COLO829 (cell line): ENCODE measurements at regions not wholly inside any gene's neighbourhood (a gene's known extent, or its start where the extent isn't known, plus 50 kb on each side); places are given as distances from the start of the nearest gene placed in this dataset.
"Not testable (repeated sequence)": the region's sequence is repeated elsewhere in the genome, so short reads cannot be mapped to it uniquely, and the experiment has no call there.

Source experiments
- DNase-seq: peaks from one replicate; pipeline ENCODE4 v3.0.0; 2012; ENCODE audit warnings: low spot score

DNA sequence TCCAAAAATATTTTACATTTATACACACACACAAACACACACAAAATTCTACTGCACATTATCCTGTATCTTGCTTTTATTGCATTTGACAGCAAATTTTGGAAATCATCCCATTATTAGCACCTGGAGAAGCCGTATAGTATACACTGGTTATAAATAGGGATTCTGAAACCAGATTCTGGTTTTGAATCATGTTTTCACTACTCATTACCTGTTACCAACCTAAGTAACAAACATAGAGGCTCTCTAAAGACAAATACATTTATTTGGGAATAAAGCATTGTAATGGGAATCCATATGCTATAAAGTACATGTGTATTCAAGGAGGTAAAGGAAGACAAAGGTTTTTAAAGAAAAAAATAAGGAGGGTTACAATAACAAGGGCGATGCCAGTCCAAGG lies 106.8 kb downstream of the OR2B2 start:
- DNase-seq = no peak

DNA sequence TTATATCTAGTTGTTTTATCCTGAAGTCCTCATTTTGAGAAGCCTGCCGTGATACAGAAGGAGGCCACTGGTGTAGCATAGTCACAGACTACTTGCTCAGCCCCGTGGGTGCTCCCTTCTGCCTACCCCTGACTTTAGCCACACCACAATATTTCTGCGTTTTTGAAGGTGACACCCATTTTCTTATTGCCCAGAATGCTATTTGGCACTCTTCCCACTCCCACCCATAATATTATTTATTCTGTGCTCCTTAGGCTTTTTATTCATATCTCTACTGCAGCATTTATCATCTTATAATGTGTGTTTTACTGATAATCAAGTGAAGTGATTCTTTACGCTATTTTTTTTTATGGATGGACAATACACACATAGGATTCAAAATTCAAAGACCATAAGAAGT lies 107.3 kb downstream of the OR2B2 start:
- no peak for DNase-seq

DNA sequence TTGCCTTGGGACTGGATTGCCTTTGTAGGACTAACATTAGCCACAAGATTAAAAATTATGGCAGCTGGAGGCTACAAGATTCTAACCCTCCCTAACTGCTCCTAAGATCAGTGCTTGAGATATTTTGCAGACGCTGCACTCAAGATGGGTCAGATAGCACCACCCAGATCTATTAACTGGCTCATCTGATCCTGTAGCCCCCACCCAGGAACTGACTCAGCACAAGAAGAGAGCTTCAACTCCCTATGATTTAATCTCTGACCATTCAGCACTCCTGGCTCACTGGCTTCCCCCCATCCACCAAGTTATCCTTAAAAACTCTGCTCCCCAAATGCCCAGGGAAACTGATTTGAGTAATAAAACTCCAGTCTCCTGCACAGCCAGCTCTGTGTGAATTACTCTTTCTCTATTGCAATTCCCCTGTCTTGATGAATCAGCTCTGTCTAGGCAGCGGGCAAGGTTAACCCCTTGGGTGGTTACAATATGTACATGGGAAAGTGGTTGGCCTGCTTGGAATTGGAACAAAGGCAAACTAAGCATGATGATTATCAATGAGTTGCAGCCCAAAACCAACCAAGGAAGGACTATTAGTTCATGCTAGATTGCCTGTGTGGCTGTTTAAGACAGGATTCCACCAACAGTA lies 111.3 kb downstream of the OR2B2 start:
- DNase-seq = no peak

DNA sequence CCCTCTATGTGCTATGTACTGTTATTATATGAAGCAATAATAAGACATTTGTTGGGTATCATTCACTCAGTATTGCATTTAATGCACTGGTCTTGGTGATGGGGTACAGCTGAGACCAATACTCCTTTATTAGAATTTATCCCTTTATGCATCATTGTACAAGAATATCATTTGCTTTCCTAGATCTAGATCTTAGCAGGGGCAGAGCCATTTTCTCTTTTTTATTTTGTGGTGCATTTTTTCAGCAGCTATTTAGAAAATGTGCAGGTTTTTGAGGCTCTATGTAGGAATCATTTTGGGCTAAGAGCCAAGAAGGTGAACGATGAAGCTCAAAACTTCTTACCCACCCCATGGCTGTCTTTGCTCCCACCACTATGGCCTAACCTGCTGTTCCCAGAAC lies 114.2 kb downstream of the OR2B2 start:
- DNase-seq = no peak

DNA sequence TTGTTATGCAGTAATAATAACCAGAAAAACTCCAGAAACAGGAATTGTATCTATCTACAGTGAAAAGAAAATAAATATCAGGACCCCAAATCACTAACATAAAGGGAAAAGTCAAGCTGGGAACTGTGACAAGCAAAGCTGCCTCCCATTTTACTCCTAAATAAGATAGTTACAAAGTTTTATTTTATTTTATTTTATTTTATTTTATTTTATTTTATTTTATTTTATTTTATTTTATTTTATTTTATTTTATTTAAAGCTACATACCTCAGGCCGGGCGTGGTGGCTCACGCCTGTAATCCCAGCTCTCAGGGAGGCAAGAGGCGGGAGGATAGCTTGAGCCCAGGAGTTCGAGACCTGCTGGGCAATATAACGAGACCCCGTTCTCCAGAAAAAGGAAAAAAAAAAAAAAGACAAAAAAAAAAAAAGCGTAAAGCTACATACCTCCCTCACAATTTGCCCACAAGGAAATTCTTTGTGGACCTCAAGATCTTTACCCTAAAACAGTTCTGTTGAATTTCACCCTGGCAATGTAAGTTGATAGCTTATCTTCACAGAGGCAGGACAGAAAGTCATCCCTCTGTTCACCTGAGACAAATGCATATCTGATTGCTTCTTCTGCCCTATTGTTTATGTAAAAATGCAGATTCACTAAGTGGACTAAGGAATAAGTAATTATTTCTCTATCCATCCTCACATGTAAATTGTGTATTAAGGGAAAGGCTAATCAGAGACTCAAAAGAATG lies 115.3 kb downstream of the OR2B2 start:
- not testable (repeated sequence) for DNase-seq

DNA sequence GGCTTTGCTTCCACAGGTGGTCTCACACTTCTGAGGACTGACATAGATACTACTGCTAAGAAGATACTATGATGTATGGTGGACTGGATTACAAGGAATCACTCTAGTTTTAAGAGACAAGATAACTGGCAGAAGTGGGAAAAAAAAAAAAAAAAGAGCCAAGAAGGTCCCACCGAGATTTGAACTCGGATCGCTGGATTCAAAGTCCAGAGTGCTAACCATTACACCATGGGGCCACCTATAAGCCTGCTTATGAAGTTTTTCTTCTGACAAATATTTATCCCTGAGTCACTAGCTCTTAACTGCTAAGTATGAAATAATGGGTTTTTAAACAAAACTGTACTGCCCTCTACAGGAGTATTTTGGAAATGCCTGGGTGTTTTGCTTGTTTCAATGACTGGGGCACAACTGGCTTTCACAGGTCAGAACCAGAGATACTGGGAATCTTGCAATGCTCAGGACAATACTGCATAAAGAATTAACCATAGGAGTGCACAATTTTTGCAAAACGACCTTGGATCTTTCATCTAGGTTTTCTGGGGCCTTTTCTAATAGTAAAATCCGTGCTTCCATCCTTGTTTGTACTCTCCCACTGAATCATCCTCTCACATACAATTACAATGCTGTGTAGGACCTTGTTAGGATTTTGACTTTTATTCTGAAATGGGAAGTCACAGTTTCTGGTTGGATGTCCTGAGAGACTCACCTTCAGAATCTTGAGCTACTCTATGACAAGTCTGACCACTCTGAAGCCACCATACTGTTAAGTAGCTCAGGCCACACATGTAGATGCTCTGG lies 116.3 kb downstream of the OR2B2 start:
- peak; percentile 94 for DNase-seq

DNA sequence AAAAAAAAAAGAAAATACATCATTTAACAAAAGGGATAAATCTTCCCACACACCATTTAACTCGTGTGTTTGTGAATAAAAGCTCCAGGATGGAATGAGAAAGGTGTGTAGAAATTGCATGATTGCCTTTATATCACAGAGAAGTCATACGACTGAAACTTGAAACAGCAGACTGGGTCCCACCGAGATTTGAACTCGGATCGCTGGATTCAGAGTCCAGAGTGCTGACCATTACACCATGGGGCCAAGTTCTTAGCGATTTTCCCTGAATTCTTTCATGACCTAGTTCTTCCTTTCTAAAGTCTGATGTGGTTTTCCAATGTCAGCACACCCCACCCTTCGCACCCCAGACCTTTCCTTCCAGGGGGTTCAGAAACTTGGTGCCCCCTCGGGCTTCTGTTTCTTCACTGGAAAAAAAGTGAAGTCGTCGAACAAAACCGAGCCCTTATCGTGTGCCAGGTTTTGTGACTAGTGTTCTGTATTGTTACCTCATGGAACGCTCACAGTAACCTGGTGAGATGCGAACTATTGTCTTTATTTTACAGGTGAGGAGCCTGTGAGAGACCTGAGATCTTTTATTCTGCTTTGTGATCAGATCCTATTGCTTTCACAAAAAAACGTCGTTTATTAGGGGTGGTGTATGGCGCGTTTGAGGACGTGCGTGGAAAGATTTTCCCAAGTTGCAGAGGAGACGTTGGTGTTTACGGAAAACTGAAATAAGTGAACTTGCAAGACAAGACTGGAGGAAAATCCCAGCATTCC lies 120.8 kb downstream of the OR2B2 start:
- peak; percentile 88 for DNase-seq

DNA sequence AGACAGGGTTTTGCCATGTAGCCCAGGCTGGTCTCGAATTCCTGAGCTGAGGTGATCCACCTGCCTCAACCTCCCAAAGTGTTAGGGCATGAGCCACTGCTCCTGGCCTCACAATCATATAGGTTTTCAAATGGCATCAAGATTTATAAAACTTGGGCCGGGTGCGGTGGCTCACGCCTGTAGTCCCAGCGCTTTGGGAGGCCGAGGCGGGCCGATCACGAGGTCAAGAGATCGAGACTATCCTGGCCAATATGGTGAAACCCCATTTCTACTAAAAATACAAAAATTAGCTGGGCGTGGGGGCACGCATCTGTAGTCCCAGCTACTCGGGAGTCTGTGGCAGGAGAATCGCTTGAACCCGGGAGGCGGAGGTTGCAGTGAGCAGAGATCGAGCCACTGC lies 123.8 kb downstream of the OR2B2 start:
- not testable (repeated sequence) for DNase-seq

DNA sequence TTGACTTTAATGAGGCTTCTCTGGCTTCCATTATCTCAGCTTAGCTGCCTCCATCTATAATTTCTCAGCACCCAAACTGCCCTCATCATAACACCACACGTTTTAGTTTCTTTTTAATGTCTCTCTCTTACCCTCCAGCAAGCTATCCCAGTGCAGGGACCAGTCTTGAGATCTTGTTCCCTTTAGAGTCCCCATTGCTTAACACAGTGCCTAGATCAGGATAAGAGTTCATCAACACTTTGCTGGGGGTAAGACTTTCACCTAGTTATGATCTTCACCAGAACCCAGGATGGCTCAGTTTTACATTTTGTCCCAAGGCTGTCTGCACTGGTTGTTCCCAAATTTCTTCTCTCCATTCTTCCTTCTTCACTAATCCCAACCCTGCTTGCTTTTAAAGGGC lies 126.1 kb downstream of the OR2B2 start:
- DNase-seq = no peak

DNA sequence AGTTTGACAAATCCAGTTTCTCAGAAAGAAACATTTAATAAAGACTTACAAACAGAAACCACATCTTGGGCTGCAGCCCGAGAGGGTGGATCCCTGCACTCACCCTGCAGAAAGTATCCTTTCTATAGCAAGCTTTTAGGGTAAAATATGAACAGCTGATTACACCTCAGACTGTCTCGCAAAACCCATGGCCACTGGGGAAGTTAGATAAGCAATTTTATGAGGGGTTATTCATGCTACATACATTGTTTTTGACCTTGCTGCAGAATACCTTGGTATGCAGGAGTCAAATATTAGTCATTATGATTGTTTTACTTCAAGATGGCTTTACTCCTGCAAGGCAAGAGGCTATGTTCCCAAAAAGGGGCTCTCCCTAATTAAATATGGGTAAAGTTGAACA lies 126.9 kb downstream of the OR2B2 start:
- DNase-seq = no peak

DNA sequence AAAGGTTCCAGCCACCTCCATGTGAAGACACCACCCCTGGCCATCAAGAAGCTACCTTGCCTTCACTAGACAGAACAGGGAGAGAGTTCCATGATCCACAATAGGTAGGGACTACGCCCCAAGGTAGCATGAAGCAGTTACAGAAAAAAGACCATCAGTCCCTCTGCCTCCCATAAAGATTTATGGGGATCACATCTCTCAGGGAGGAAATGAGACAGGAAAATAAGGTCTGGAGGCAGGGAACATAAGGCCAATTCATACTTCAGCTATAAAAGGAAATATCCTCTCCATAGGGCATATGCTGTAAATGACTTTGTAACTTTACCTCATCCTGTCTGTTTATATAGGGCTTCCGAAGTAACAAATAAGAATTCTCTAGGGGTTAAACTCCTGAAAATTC lies 129.4 kb downstream of the OR2B2 start:
- DNase-seq = no peak

DNA sequence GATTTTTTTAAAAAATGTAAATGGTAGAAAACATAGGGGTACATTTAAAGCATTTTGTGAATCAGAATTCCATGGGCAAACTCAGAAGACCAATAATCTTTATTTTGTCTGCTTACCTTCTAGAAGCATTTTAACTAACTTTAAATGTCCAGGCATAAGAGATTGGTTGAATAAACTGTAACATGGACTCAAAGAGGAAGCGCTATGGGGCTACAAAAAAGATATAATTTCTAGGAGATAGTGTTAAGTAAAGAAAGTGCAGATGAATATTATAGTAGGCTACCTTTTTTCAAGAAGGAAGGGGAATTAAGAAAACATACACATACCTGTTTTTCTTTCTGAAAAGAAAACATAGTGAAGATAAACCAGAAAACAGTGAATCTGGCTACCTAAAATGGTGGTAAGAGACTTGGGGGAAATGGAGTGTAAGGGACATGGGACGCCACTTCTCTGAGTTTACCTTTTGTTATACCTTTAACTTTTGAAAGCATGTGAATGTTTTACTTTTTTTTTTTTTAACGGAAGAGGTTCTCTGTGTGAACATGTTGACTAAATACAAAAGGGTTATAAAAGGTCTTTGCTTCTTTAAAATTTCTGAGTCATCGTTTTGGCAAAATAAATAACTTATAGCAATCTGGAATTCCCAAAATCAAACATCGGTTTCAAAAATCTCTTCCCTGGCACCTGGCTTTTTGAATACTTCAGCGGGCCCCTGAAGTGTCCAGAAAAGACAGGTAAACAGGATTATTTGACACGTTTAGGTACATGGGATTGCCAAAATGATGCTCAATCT lies 133.4 kb downstream of the OR2B2 start:
- no peak for DNase-seq

DNA sequence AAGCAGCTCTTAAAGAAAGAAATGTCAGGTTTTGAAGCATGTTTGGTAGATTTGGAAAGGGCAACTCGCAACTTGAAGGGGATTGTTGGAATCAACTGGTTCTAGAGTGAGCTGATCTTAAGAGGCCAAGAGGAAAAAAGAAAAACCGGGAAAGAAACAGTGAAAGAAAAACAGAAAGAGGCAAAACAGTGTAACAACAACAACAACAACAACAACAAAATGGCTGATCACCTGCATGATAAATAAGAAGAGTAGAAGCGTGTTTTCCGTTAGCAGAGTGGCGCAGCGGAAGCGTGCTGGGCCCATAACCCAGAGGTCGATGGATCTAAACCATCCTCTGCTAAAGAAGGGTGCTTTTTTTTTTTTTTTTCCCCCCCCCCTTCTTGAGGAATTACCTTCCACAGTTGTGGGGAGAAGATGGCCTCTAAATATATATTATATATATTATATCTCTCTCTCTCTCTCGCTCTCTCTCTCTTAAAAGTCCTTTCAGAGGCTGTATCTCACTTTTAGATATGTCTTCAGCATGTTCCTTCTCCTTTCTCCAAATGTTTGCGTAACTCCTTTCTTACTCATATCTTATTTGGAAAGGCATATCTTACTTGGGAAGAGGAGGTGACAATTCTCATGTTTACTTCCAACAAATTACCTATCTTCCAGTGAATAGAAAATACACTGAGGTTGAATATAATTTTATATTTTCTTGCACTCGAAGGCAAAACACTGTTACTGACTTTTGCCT lies 134.4 kb downstream of the OR2B2 start:
- no peak for DNase-seq

DNA sequence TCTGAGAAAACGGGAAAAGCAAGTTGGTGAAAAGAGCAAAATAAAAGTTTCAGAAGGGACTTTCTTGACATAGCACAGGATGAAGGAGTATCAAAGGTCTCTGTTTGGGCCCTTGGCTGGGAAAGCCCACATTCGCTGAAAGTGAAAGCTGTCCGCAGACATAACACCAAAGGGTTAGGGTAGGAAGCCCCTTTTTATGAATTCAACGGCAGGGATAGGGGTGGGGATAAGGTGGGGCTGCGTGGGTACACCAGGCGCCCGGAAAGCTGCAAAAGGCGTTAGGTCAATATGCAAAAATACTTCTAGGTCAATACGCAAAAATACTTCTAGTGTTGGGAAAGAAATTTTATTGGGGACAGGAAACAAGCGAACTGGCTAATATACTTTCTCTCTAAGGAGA lies 135.1 kb downstream of the OR2B2 start:
- DNase-seq = no peak

DNA sequence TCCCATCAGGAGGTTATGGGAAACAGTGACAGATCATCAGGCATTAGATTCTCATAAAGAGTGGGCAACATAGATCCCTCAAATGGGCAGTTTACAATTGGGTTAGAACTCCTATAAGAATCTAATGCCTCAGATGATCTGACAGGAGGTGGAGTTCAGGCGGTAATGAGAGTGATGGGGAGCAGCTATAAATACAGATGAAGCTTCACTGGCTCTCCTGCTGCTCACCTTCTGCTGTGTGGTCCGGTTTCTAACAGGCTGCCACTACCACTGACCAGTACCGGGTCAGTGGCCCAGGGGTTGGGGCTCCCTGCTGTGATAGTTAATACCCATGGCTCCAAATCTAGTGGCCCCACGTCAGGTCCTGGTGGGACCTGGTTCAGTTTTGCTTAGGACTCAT lies 135.7 kb downstream of the OR2B2 start:
- DNase-seq = no peak

DNA sequence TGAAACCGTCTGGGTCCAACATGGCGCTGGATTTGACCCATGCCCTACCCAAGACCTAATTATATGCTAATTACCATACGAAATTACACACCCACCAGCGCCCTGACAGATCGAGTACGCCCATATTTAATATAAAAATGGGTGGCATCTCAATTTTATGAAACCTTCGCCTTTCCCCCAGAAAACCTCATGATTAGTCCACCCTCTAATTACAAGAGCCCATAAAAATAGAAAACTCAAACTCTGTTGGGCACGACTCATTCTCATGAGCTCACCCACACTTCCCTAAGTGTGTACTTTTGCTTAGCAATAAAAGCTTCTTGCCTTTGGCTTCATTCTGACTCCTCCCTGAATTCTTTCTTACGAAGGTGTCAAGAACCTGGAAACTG lies 136.4 kb downstream of the OR2B2 start:
- DNase-seq = no peak

DNA sequence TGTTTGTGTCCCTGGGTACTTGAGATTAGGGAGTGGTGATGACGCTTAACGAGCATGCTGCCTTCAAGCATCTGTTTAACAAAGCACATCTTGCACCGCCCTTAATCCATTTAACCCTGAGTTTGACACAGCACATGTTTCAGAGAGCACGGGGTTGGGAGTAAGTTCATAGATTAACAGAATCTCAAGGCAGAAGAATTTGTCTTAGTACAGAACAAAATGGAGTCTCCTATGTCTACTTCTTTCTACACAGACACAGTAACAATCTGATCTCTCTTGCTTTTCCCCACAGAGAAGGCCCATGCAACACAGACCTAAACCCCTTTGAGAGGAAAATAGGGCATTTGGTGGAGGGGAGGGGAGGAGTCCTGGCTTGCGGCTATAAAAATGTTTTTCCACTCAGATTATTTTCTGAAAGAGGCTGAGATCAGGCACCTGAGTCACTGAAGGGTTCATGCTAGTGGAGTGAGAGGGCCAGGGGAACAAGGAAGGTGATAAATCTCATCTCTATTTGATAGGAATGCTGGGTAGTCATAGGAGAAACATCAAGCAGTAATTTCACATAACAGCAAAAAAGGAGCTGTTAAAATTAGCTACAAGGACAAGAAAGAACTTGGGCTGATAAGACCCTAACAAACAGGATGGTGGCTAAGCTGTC lies 136.9 kb downstream of the OR2B2 start:
- DNase-seq = not testable (repeated sequence)

DNA sequence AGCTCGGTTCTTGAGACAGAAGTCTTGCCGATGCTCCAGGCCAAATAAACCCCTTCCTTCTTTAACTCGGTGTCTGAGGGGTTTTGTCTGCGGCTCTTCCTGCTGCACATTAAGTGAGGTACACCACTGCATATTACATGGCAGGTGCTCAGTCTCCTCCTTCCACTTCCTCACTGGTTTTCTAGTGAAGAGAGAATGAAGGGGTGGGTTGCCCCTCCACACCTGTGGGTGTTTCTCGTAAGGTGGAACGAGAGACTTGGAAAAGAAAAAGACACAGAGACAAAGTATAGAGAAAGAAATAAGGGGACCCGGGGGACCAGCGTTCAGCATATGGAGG lies 138.0 kb downstream of the OR2B2 start:
- not testable (repeated sequence) for DNase-seq

DNA sequence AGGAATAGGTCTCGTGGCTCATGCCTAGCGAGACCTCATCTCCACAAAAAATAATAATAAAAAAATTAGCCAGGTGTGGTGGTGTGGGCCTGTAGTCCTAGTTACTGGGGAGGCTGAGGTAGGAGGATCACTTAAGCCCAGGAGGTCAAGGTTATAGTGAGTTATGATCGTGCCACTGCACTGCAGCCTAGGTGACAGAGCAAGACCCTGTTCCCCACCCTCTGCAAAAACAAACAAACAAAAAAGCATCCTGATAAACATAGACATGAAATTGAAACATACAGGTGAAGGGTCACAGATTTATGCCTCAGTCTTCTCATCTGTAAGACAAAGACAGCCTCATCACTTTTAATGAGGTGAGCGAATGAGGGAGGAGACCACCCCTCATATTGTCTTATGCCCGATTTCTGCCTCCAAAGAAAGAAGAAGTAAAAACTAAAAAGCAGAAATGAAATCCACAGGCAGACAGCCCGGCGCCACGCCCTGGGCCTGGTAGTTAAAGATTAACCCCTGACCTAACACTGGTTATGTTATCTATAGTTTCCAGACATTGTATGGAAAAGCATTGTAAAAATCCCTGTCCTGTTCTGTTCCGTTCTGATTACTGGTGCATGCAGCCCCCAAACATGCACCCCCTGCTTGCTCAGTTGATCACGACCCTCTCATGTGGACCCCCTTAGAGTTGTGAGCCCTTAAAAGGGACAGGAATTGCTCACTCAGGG lies 138.5 kb downstream of the OR2B2 start:
- not testable (repeated sequence) for DNase-seq
